HG03196 (cell line): ENCODE measurements at regions not wholly inside any gene's neighbourhood (a gene's known extent, or its start where the extent isn't known, plus 50 kb on each side); places are given as distances from the start of the nearest gene placed in this dataset.

Experiments
- ATAC-seq: cut with Tn5 transposase; IDR thresholded peaks from one replicate; pipeline ENCODE4 v1.9.1; 2021; ENCODE audit not compliant: unreplicated experiment

DNA sequence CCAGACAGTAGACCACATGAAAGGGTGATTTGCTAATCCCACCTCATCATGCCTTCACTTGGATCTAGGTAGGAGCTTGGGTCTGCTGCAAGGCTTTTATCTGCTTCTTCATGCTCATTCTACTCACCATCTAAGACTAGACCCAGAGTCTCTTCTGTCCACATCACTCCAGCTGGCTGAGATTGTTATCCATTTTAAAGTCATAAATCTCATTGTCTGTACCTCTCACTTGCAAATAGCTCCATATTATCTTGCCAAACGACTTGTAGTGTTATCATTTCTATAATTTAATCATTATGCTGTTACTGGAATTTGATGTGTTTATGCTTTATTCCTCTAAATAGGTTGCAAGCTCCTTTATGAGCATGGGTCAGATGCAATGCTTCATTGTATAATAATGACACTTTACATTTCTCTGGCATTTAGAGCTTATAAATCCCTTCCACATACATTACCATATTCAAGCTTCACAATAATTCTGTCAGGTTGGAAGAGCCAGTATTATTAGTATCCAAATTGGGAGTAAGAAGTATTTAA lies 254.2 kb upstream of the SORL1-AS1 start:
- ATAC-seq = no peak

DNA sequence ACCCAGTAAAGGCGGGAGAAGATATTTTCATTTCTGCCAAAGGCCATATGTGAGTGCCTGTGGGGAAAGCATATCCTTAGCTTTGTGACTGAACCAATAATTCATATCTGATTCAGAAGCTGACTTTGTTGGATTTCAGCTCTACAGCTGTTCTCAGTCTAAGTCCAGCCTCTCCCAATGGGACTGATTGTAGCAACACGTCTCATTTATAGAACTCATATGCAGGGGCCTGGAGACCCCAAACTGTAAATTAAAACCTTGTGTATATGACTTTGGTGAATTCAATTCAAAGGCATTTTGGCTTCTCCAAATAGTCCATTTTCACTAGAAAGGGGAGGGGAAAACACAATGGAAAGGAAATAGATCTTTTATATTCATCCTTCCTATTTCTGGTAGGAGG lies 250.4 kb upstream of the SORL1-AS1 start:
- ATAC-seq = no peak

DNA sequence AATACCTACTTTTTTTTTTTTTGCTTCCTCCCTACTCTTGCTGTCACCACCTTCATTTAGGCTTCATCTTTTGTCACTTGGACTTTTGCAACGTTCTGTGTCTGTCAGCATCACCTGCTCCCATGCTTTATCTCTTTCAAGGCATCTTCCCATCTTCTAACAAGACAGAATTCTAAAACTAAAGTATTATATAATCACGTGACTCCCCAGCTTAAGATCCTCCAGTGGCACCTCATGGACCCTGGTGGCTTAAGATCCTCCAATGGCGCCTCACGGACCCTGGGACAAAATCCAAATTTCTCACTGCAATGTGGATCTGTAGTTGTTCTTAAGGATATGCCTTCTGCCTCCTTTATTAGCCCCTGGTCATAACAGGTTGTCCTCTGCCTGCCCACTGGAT lies 248.2 kb upstream of the SORL1-AS1 start:
- ATAC-seq = no peak

DNA sequence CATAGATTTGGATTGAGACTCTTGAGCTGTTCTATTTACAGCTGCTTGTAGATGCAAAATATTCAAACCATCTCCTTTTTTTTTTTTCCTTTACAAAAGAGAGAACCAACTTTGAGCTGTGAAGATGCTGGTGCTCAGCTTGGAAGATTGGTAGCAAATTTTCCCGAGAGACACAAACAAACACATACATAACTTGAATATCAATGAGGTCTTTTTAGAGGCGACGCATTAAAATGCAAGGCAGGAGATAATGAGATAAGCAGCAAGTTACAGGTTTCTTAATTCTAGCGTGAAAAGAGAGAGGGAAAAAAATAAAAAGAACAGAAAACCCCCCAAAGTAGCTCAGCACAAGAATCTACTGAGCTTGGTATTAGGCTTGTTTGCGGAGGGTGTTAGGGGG lies 247.0 kb upstream of the SORL1-AS1 start:
- no peak for ATAC-seq

DNA sequence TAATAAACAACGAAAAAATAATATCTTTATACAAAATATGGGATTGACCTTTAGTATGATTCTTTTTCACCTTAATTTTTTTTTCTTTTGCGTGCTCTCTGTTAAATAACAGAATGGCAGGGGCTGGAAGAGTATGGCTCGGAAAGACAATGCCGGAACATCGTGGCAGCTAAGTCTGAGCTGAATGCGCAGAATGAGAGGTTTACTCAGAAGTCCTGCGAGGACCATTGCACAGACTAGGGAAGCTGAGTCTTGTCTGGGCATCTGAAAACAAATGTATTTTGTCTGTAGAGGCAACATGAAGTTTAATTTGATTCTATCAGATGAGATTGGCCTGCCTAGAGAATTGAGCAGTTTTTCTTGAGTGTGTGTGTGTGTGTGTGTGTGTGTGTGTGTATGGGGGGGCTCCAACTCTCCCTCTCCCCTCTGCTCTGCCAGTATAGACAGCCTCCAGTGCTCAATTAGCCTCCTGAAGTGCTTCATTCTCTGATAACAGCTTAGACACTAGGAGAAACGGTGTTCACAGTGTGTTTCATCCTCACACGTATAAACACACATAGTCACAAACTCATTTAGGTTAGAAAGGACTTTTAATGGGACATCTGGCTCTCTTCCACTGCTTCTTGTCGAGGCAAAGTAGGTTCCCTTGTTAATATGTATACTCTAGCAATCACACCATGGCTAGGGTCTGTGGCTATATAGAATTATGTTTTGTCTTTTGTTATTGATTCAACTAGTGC lies 244.3 kb upstream of the SORL1-AS1 start:
- ATAC-seq = no peak

DNA sequence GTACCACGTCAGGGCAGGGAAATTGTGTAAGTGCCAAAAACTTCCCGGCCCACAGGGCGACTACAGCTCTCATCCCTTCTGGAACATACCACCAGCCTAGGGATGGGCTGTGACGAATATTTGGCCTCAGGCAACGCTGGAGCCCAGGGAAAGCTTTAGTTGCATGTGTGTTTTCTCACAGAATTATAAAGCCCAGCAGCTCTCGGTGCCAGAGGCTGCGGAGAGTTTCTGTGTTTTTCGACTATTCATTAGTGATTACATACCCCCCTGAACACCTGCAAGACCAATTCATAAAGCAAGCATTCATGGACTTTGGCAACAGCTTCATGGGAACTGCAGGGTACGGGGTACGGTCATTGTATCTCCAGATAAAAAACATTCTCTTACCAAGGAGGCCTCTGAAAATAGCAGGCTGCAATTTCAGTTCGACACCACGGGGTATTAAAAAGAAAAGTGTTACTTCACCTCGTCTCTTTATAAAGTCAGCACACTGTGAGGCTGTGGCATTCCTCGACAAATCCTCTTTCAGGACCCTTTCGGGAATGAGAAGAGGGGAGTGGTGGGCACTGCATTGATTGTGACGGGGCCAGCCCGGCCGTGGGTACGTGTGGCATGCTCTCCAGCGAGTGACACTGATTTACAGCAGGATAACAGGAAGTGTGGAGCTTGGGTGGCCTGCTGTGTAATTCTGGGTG lies 243.6 kb upstream of the SORL1-AS1 start:
- ATAC-seq = no peak

DNA sequence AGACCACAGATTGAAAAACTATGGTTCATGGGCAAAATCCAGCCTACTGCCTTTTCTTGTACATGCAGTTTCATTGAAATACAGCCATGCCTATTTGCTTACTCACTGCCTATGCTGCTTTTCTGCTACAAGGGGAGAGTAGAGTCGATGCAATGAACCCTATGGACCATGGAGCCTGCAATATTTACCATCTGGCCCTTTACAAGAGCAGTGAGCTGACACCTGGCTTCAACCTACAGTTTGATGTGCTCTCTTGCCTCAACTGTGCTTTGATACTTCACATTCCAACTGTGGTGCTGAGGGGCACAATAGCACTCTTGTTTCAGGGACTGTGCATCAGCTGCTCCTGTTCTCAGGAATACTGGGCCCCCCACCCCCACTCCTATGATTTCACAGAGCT lies 239.5 kb upstream of the SORL1-AS1 start:
- ATAC-seq = no peak

DNA sequence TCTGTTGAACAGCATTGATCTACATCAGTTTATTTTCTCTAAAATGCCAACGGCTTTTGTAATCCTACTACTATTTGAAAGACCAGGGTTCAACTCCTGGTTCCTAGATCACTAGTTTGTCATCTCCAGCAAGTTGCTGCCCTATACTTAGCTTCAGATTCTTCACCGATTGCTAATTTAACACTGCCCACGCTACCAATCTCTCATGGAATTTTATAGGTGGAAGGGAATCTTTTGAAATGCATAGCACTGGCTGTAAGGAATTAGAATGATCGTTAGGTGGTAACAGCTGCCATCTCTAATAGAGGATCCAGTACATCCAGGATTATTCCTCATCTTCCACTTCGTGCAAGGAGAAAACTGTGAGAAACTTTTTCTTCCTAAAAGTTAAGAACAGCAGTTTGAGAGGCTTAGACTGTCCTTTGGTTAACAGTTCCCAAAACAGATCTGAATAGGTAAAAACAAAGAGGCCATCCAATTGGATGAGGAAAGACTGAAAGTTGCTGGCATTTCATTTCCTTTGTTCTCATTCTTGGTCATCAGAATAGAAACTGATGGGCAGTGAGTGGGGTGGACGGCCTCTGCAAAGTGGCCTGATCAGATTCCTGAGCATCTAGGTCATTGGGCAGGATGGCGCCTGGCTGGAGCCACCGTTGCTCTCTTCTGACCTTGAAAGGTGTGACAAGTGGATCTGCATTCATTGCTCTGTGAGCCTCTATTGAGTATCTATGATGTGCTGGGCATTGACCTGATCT lies 236.3 kb upstream of the SORL1-AS1 start:
- ATAC-seq = no peak

DNA sequence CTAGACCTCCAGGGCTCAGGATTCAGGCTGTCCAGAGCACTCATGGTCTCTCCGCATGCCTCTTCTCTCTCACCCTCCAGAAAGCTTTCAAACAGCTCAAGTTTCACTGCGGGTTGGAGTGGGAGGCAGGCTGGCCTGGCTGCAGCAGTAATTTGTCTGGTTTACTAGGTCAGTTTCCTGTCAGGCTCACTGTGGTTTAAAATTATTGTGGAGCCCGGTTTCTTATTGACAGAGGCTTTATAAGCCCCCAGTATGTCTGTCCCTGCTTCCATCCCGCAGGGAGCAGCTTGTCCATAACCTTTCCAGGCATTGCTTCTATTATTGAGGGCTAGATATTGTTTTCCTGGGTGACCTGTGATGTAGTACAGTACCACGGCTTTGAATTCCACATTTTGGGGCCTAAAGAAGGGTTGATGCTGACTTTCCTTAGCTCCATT lies 235.3 kb upstream of the SORL1-AS1 start:
- no peak for ATAC-seq

DNA sequence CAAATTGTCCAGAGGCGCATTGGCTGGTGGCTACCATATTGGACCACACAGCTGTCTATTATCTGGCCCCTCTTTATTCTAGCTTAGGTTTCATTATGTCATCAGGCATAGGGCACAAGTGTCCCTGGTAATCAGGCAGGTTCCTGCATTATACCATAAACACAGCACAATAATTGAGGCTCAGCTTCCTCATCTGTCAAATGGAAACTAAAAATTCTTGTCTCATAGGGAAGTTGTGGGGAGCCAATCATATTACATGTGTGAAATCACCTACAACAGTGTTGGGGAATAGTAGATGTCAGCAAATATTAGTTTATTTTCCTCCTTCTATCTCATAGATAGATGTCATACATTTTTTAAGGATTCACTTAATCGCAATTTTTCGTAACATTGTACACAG lies 231.0 kb upstream of the SORL1-AS1 start:
- no peak for ATAC-seq
